Type B pancreatic cell (in vitro differentiated cells): ENCODE measurements at regions not wholly inside any gene's neighbourhood (a gene's known extent, or its start where the extent isn't known, plus 50 kb on each side); places are given as distances from the start of the nearest gene placed in this dataset.

ENCODE experiments used
- DNase-seq: peaks from one replicate; pipeline ENCODE4 v3.0.0; 2021; ENCODE audit warnings: mixed read lengths; ENCODE audit not compliant: unreplicated experiment; ENCODE audit errors: extremely low spot score
- H3K27ac Mint-ChIP-seq: 2 replicates; pipeline ENCODE4 v1.8.0; 2021; ENCODE audit warnings: mild to moderate bottlenecking, mixed read lengths
- H3K27me3 Mint-ChIP-seq: 2 replicates; pipeline ENCODE4 v1.8.0; 2021; ENCODE audit warnings: mixed read lengths
- H3K36me3 Mint-ChIP-seq: 2 replicates; pipeline ENCODE4 v1.8.0; 2021; ENCODE audit warnings: mixed read lengths
- H3K4me1 Mint-ChIP-seq: one replicate; pipeline ENCODE4 v1.8.0; 2021; ENCODE audit warnings: mixed read lengths; ENCODE audit not compliant: unreplicated experiment
- H3K4me3 Mint-ChIP-seq: 2 replicates; pipeline ENCODE4 v1.8.0; 2021; ENCODE audit warnings: mild to moderate bottlenecking, mixed read lengths
- H3K9me3 Mint-ChIP-seq: 2 replicates; pipeline ENCODE4 v1.8.0; 2021; ENCODE audit warnings: mixed read lengths
- CTCF ChIP-seq: fragments of 200-600 bp; sonication (generic); conservative IDR thresholded peaks from 2 replicates; pipeline ENCODE4 v1.5.0; 2021; ENCODE audit warnings: antibody characterized with exemption, mild to moderate bottlenecking

- no peaks in the 10 kb centered on the region for H3K9me3 Mint-ChIP-seq
- no peak for DNase-seq
- no peaks in the 10 kb centered on the region for H3K27me3 Mint-ChIP-seq
- no peak overlapping the region for H3K27ac Mint-ChIP-seq
- H3K4me1 Mint-ChIP-seq = no peaks in the 10 kb centered on the region
- no peaks in the 10 kb centered on the region for H3K36me3 Mint-ChIP-seq
- no peak for TF ChIP-seq CTCF
- H3K4me3 Mint-ChIP-seq = no peak overlapping the region
Observed at GRCh38 chr3:190790185-190790584, 72.3 kb downstream of the GMNC start.

- DNase-seq = no peak
- H3K27ac Mint-ChIP-seq = no peak overlapping the region
- H3K27me3 Mint-ChIP-seq = no peaks in the 10 kb centered on the region
- H3K36me3 Mint-ChIP-seq = no peaks in the 10 kb centered on the region
- no peak for TF ChIP-seq CTCF
- H3K9me3 Mint-ChIP-seq = no peaks in the 10 kb centered on the region
- H3K4me1 Mint-ChIP-seq = no peaks in the 10 kb centered on the region
- H3K4me3 Mint-ChIP-seq = no peak overlapping the region
Observed at GRCh38 chr3:190786898-190787297, 75.6 kb downstream of the GMNC start.

- Mint-ChIP-seq H3K4me1 (no peaks in the 10 kb centered on the region), H3K4me3 (no peak overlapping the region), H3K9me3 (no peaks in the 10 kb centered on the region), H3K27ac (no peak overlapping the region), H3K27me3 (no peaks in the 10 kb centered on the region), H3K36me3 (no peaks in the 10 kb centered on the region)
- DNase-seq = no peak
- TF ChIP-seq CTCF = no peak
Observed at GRCh38 chr3:190785047-190785446, 77.4 kb downstream of the GMNC start.

GRCh38 chr3:190780524-190780923, 82.0 kb downstream of the GMNC start:
- no peaks in the 10 kb centered on the region for H3K9me3 Mint-ChIP-seq
- H3K4me3 Mint-ChIP-seq = no peak overlapping the region
- TF ChIP-seq CTCF = no peak
- no peaks in the 10 kb centered on the region for H3K36me3 Mint-ChIP-seq
- no peaks in the 10 kb centered on the region for H3K27me3 Mint-ChIP-seq
- H3K4me1 Mint-ChIP-seq = no peaks in the 10 kb centered on the region
- no peak for DNase-seq
- no peak overlapping the region for H3K27ac Mint-ChIP-seq

- no peak for DNase-seq
- TF ChIP-seq CTCF = no peak
- H3K36me3 Mint-ChIP-seq = no peaks in the 10 kb centered on the region
- no peaks in the 10 kb centered on the region for H3K27me3 Mint-ChIP-seq
- no peaks in the 10 kb centered on the region for H3K4me1 Mint-ChIP-seq
- no peak overlapping the region for H3K4me3 Mint-ChIP-seq
- no peak overlapping the region for H3K27ac Mint-ChIP-seq
- H3K9me3 Mint-ChIP-seq = no peaks in the 10 kb centered on the region
Observed at GRCh38 chr3:190774633-190775032, 87.9 kb downstream of the GMNC start.

- H3K9me3 Mint-ChIP-seq = no peaks in the 10 kb centered on the region
- H3K4me1 Mint-ChIP-seq = no peaks in the 10 kb centered on the region
- H3K27ac Mint-ChIP-seq = no peak overlapping the region
Observed at GRCh38 chr3:190773948-190774347, 88.5 kb downstream of the GMNC start.

More at GRCh38 chr3:190773948-190774347, 88.5 kb downstream of the GMNC start:
- Mint-ChIP-seq H3K36me3 (no peaks in the 10 kb centered on the region), H3K27me3 (no peaks in the 10 kb centered on the region), H3K4me3 (no peak overlapping the region)
- no peak for DNase-seq
- TF ChIP-seq CTCF = no peak
